GM19467 (cell line): ENCODE measurements at regions not wholly inside any gene's neighbourhood (a gene's known extent, or its start where the extent isn't known, plus 50 kb on each side); places are given as distances from the start of the nearest gene placed in this dataset.
"Not testable (repeated sequence)": the region's sequence is repeated elsewhere in the genome, so short reads cannot be mapped to it uniquely, and the experiment has no call there.

Experiments used
- ATAC-seq: cut with Tn5 transposase; IDR thresholded peaks from one replicate; pipeline ENCODE4 v1.9.1; 2021; ENCODE audit warnings: mild to moderate bottlenecking, moderate library complexity; ENCODE audit not compliant: unreplicated experiment

DNA sequence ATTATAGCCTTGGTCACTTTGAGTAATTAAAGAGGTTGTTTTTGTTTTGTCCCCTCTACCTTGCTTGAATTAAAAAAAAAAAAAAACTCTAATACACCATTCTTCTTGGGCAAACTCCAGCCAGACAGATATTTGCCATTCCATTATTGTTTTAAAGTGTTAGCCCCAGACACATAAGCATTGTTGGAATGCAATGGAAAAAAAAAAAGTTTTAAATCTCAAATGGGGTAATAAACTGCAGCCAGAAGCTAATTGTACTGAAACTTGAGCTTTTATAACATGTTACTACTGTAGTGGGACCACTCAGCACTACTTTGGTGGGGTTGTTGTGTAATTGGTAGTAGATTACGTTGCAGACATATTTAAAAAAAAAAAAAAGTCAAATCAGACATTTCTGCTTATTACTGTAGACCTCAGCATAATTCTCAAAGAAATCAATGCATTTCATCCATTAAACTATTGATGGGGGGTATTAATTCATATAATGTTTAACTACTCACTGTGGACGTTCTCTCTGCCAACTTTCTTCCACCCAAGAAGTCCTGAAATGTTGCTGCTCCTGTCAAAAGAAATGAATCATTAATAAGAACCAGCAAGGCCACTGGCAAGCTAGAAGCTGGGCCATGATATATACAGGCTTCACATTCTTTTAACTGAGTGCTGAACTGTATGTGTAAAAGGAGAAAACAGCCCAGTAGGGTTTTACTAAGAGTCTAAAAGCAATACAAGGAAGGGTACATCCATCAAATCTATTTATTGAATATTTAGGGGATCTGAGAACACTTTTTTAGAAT is 626.6 kb upstream of the SOX9 start:
- no peak for ATAC-seq

DNA sequence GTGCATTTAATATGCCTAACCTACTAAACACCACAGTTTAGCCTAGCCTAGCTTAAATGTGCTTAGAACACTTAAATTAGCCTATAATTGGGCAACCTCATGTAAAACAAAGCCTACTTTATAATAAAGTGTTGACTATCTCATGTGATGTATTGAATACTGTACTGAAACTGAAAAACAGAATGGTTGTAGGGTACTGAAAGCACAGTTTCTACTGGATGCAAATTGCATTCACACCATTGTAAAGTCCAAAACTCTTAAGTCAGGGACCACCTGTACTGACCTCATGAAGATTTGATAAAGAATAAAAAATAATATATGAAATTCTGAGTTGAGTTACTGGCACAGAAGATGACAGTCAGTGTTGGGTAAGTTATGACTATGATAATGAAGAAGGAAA is 625.4 kb upstream of the SOX9 start:
- ATAC-seq = no peak

DNA sequence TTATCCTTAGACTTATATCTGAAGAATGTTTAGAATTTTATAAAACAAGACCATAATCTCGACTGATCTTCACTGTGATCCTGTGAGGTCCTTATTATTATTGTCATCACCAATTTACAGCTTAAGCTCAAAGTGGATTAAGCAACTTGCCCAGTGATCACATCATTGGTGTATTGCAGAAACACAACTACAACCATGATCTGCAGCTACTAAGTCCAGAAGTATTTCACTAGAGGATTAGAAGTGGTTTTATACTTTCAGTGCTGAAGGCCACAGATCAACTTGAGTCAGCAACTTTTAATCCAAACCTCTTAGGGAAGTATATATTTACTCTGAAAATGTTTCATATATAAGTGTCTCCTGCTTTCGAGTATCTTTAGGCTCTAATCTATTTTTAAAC is 624.3 kb upstream of the SOX9 start:
- no peak for ATAC-seq

DNA sequence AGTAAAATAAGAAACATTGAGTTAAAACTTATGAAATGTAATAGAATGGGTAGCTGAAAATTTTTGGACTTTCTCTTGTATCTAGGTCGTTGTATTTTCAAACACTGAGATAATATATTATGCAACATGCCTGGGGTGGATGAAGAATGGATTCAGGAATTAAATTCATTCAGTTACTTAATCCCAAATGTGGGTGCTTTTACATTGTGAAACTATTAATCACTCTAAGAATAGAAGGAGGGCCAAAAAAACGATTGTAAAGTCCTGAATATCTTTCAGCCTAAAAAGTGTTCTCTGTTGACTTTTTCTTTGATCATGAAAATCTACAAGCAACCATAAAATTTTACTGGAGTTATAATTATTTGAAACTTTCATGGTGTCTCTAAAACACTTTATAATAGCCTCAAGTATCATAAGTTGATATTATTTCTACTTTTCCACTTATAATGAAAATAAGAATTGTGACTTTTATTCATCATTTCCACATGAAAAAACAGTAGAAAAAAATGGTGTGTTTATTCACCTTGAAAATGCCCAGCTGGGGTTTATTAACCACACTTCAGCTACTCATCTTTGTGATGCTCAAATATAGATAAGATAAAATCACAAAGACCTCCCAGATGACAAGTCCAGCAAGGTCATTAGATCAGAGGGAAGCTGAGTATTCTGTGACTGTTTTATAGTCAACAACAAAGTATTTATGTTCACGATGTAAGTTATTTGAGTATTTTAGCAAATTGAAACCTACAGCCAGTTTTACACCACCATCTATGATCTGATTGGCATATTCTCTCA is 619.9 kb upstream of the SOX9 start:
- ATAC-seq = no peak

DNA sequence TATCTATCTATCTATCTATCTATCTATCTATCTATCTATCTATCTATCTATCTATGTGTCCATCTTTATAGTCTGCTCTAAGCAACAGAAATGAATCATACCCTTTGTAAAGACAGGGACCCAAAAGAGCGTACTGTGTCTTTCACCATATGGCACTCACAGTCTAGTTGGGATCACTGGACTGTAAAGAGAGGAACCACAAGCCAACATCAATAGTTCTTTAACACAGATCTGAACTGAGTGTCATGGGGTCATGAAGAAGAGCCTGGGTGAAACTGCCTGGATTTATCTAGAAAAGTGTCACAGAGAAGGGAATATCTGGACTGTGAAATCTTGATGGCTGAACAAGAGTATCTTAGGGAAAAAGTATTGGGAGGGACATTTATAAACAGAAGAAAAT is 619.1 kb upstream of the SOX9 start:
- ATAC-seq = no peak

DNA sequence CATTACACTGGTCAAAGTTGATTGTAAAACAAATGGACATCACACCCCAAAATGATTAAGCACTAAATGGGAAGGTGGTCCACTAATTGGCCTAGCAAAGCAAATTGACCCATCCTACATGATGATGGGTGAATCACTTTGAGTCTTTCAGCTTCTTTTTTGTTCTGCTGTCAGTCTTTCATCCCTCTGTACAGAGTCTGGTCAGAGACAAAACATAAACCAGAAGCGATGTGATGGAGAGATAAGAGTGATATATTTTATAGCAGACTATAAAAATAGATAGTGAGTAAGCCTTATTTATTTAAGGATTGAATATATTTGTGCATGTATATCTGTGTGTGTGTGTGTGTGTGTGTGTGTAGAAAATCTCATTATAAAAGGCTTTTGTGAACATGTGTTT is 618.4 kb upstream of the SOX9 start:
- no peak for ATAC-seq

DNA sequence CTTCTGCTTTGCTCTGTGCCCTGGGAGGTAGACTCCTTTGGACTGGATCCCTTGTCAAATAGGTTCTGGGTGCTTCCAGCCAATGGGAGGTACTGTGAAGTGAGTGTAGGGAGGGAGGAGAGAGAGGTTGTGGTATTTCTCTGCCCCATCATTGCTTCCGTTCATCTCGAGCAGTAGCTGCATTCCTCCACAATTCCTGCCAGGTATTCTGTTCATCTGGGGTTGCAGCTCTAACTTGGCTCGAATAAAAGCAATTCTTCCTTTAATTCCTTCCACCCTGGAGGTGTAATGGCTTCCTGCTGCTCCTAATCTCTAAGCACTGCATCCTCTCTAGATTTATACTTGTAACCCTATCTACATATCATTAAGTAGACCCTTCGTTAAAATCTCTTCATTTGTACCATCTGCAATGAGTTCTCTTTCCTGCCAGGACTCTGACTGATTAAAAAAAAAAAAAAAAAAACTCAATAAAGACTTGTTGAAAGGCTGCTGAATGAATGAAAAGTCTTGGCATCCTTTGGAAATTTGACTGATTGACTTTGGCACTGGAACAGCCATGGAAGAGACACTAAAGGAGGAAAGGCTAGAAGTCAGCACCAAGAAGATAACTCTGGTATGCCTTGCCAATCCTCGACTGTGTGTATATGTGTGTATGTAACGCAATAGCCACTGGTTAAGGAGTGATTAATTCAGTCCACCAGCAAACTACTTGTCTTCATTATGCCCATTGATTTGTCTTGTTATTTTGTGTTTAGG is 616.9 kb upstream of the SOX9 start:
- ATAC-seq = no peak

DNA sequence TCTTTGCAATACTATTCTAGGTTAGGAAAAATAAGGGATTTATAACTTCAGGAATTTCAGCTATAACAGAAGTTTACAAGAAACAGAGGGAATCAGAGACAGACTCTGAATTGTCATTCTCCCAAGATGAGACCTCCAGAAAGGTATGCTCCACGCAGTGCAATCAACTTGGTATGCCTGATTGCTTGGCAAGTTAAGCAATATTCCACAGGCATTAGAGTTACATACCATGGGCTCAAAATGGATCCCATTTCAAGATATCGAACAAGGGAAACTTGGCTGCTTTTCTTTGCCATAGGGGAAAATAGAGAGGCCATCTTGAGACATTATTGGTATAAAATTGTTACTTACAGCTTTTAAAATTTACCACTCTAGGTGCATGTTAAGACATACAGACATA is 615.6 kb upstream of the SOX9 start:
- no peak for ATAC-seq

DNA sequence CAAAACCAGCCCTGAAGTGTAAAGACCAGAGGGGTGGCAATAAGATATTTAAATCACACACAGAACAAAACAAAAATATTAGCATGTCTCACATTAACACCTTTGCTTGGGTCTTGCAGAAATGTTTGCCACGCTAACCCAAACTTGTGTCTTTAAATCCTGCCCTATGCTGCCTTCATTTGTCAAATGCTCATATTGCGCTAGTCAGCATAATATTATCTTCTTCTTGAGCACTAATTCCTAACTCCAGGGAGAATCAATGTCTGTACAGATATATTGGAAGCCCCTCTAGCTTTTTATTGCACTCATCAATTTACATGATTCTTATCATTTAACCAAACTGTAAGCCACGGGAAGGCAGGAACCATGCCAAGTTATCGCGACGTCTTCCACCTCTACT is 614.8 kb upstream of the SOX9 start:
- no peak for ATAC-seq

DNA sequence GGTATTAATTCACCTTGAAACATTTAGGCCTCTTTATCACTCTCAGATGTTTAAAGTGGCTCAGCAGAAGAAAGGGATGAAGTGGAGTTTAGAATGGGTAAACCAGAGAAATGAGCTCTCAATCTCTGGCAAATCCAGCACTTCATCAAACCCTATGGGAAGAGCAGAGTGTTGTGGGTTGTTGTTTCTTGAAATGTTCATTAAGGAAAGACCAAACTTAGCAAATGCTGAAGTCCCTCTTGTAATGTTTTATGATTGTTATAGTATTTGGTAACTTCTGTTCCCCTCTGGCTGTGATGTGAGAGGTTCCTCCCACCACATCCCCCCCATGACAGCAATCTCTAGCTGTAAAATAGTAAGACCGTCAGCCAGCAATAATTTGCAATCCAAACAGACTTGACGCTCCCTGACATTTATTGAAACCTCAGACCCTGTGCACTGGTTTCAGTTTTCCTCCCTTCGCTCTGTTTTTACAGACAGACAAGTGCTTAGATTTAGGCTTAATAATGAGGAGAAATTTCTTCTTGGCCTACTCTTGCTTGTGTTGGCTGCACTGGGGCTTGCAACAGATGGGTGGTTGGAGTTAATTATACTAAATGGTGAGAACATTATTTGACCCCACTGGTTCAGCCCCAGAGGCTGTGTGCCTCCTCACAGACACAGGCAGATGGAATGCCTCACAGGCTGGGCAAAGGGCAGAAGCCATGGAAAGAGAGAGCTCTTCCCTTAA is 609.4 kb upstream of the SOX9 start:
- no peak for ATAC-seq

DNA sequence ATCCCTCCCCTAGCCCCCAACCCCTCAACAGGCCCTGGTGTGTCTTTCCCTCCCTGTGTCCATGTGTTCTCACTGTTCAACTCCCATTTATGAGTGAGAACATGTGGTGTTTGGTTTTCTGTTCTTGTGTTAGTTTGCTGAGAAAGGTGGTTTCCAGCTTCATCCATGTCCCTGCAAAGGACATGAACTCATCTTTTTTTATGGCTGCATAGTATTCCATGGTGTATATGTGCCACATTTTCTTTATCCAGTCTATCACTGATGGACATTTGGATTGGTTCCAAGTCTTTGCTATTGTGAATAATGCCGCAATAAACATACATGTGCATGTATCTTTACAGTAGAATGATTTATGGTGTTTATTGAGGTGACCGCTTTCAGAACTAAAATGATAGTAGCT is 607.1 kb upstream of the SOX9 start:
- ATAC-seq = not testable (repeated sequence)

DNA sequence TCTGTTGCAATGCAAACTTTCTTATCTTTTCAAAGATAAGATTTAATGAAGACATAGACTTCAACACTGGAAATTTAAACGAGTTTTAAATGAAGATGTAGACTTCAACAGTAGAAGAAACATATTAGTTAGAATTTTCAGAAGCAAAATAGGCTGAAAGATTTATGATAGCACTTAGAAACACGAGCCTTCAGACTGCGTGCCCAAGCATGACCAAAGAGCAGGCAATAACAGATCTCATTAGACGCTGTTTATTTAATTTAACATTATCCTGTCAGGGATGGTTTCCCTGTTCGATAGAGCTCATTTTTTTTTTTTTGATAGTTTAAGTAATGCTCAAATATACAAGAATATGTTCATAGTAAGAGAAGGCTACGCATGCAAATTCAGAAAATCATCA is 604.7 kb upstream of the SOX9 start:
- no peak for ATAC-seq

DNA sequence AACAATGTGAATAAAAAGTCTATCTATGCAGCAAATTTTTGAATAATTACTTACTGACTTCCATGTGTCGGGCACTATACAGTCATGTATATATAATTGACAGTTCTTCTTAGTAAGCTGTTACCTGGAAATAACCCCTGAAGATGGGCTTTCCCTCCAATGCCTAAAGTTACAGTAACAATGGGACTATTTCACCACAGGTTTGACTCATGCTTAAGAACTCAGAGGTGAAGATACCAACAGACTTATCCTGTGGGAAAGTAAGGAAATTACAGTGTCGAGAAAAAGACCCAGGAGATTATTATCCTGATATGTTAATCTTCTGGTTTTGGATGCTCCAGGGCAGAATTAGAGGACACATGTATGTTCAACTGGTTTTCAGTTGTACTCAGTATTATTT is 601.5 kb upstream of the SOX9 start:
- ATAC-seq = no peak

DNA sequence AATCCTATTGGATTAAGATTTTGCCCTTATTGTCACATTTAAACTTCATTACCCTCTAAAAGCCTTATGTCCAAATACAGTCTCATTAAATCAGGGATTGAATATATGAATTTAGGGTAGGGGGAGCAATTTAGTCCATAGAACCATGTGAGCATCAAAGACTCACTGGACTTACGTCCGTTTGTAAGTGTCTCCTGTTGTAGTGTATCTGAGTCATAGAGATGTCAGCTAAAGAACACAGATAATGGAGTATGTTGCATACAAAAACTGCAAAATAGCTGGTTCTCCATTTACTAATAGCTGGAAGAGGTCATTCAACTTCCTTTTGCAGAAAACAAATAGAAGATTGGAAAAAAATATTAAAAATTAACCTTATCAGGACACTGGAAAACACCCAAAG is 599.1 kb upstream of the SOX9 start:
- ATAC-seq = no peak

DNA sequence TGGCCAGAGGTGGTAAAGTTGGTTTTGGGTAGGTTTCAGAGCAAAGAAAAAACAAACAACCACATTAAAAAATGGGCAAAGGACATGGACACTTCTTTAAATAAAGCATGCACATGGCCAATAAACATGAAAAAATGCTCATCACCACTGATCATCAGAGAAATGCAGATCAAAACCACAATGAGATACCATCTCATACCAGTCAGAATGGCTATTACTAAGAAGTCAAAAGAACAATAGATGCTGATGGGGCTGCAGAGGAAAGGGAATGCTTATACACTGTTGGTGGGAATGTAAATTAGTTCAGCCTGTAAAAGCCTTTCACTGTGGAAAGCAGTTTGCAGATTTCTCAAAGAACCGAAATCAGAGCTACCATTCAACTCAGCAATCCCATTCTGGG is 598.4 kb upstream of the SOX9 start:
- no peak for ATAC-seq

DNA sequence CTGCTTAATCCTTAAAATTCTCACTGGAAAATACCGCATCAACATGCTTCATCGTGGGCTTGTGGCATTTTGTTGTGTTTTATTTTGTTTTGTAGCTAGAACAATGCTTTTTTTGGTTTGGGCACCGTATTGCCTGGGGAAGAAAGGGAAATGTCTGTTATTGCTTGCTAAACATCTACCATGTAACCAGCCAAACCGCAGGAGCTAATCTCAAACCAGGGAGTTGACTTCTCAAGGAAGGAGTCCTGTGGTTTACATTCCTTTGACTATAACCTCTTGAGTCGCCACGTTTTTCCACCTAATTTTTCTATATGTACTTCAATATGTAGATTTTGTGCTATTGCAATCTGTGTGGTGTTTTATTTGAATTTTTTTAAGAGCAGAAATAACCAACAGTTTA is 593.5 kb upstream of the SOX9 start:
- no peak for ATAC-seq

DNA sequence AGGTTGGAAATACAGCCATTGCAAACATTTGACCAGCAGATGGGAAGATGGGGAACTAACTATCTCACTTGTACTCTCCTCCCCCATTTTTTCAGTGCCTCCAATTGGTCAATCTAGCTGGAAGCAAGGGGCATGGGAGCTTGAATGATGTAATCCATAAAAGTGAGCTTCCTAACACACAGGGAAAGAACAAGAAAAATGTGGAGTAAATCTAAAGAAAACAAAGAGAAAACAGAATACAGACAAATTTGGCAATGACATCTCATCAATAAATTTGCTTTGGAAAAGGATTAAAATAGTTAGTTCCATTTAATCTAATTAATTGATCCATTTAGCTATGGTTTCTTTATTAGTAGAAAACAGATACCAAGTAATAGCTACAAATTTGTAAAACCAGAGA is 592.6 kb upstream of the SOX9 start:
- no peak for ATAC-seq

DNA sequence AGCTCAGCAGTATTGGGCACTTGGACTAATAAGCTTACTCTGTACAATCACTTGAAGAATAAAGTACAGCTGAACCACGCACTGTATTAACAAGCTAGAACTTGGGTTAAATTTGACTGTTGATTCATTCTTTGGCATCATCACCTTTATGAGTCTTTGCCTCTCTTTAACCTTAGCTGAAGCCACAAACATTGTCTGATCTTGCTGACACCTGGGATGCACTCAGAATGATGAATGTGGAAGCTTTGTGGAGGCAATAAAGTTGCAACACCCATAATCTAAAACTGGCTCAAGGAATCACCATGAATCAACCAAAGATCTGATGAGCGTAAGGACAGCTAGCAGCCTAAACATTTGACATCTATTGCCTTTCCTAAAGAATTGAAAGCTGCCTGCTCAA is 590.6 kb upstream of the SOX9 start:
- ATAC-seq = no peak

DNA sequence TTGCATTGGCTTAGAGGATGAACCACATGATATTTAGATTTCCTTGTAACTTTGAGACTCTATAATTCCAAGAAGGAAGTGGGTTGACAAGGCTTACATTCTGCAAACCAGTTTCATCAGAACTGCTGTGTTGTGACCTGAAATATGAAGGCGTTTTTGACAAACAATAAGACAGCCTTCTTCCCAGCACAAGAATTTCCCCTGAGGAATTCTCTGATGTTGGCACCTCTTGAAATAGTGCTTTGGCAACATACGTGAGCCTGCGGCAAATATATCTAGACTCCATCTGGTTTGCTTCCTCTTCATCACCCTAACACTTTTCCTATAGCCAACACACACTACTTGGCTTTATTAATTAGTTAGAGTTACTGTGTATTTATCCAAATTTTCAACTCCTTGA is 585.5 kb upstream of the SOX9 start:
- ATAC-seq = no peak

DNA sequence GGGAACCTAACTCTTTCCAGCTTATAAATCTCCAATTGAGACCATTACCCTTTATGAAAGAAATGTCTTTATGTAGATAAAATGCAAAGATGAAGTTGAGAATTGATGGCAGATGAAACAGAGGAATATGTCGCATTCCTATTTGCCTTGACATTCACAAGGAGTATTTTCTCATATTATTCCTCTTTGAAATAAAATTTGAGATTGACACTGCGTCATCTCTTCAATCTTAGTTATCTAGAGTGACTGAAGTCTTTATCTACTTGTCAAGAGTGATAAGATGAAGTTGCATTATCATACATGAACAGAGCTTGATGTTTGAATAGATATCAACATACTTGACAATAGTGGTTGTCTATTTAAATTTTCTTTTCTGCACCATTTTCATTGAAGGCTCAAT is 574.4 kb upstream of the SOX9 start:
- ATAC-seq = no peak

DNA sequence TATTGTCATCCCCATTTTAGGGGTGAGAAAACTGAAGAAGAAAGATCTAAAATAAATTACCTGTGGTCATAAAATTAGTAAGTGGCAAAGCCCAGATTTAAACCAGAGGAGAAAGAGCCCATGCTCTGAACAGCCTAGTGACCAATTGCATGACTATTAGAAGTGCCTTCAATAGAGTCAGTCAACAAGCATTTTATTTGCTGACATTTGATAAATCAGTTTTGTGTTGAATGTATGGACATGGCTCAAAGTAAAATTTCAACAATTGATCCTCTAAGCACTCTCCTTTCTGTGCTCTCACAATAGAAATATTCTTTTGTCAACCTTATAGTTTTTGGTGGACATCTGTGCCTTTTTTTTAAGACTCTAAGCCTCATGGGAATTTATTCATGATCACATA is 572.9 kb upstream of the SOX9 start:
- no peak for ATAC-seq
